Astrocyte (in vitro differentiated cells and primary cell): ENCODE measurements at regions not wholly inside any gene's neighbourhood (a gene's known extent, or its start where the extent isn't known, plus 50 kb on each side); places are given as distances from the start of the nearest gene placed in this dataset.

Experiments
- DNase-seq: peaks from one replicate; pipeline ENCODE4 v3.0.0-alpha.2; 2010; ENCODE audit warnings: low read depth
- FAIRE-seq: peaks from 2 replicates; lab custom pipeline; 2011; peaks lifted over from hg19 to GRCh38; lab: Jason Lieb, UNC
- H2AFZ ChIP-seq: 2 replicates; pipeline ENCODE4 v1.6.0; 2012; ENCODE audit warnings: low read depth, low read length, inconsistent platforms
- H3K27ac ChIP-seq: 2 replicates; pipeline ENCODE4 v1.5.1; 2011; ENCODE audit warnings: low read depth, low read length, inconsistent platforms
- H3K27me3 ChIP-seq: 2 replicates; pipeline ENCODE4 v1.6.0; 2011; ENCODE audit warnings: low read length, inconsistent platforms; ENCODE audit not compliant: insufficient read depth
- H3K36me3 ChIP-seq: 2 replicates; pipeline ENCODE4 v1.5.1; 2011; ENCODE audit warnings: low read length, inconsistent platforms; ENCODE audit not compliant: insufficient read depth
- H3K4me1 ChIP-seq: 2 replicates; pipeline ENCODE4 v1.5.1; 2011; ENCODE audit warnings: low read length, inconsistent platforms; ENCODE audit not compliant: insufficient read depth
- H3K4me2 ChIP-seq: 2 replicates; pipeline ENCODE4 v1.6.0; 2012; ENCODE audit warnings: low read length, inconsistent platforms
- H3K4me3 ChIP-seq: 2 replicates; pipeline ENCODE4 v1.5.1; 2011; ENCODE audit warnings: low read depth, mild to moderate bottlenecking, low read length, inconsistent platforms; ENCODE audit not compliant: insufficient read depth
- H3K79me2 ChIP-seq: 2 replicates; pipeline ENCODE4 v1.6.0; 2012; ENCODE audit warnings: mild to moderate bottlenecking, low read length, inconsistent platforms; ENCODE audit not compliant: insufficient read depth
- H3K9ac ChIP-seq: 2 replicates; pipeline ENCODE4 v1.6.0; 2012; ENCODE audit warnings: mild to moderate bottlenecking, low read length, inconsistent platforms
- H3K9me3 ChIP-seq: 2 replicates; pipeline ENCODE4 v1.5.1; 2012; ENCODE audit warnings: low read depth, mild to moderate bottlenecking, low read length, inconsistent platforms; ENCODE audit not compliant: insufficient read depth
- H4K20me1 ChIP-seq: 2 replicates; pipeline ENCODE4 v1.6.0; 2012; ENCODE audit warnings: low read length, inconsistent platforms; ENCODE audit not compliant: insufficient read depth
- H3K27ac Mint-ChIP-seq: one replicate; pipeline ENCODE4 v1.8.0; 2021; ENCODE audit warnings: mild to moderate bottlenecking, mixed read lengths; ENCODE audit not compliant: unreplicated experiment
- H3K27me3 Mint-ChIP-seq: one replicate; pipeline ENCODE4 v1.8.0; 2021; ENCODE audit warnings: low read depth, mixed read lengths; ENCODE audit not compliant: unreplicated experiment
- H3K36me3 Mint-ChIP-seq: one replicate; pipeline ENCODE4 v1.8.0; 2021; ENCODE audit warnings: low read depth, mixed read lengths; ENCODE audit not compliant: unreplicated experiment
- H3K4me1 Mint-ChIP-seq: one replicate; pipeline ENCODE4 v1.8.0; 2021; ENCODE audit warnings: low read depth, mixed read lengths; ENCODE audit not compliant: unreplicated experiment
- H3K4me3 Mint-ChIP-seq: one replicate; pipeline ENCODE4 v1.8.0; 2021; ENCODE audit warnings: mild to moderate bottlenecking, moderate library complexity, mixed read lengths; ENCODE audit not compliant: unreplicated experiment
- H3K9me3 Mint-ChIP-seq: one replicate; pipeline ENCODE4 v1.8.0; 2021; ENCODE audit warnings: mild to moderate bottlenecking, mixed read lengths; ENCODE audit not compliant: unreplicated experiment
- CTCF ChIP-seq: IDR thresholded peaks from 2 replicates; pipeline ENCODE4 v1.5.1; 2011; ENCODE audit warnings: low read depth, mild to moderate bottlenecking, inconsistent platforms, low read length, moderate library complexity; ENCODE audit not compliant: insufficient read depth
- EZH2 ChIP-seq: IDR thresholded peaks from 2 replicates; pipeline ENCODE4 v1.6.1; 2012; ENCODE audit warnings: mild to moderate bottlenecking, low read length, inconsistent platforms; ENCODE audit not compliant: insufficient read depth

GRCh38 chr22:49133541-49133940, 694.1 kb downstream of the BRD1 start:
- no peaks in the 10 kb centered on the region for H3K4me1 ChIP-seq
- H3K27me3 ChIP-seq: no peaks in the 10 kb centered on the region
- H3K4me1 Mint-ChIP-seq: no peaks in the 10 kb centered on the region
- H3K36me3 Mint-ChIP-seq: no peaks in the 10 kb centered on the region
- no peak overlapping the region for H3K4me3 Mint-ChIP-seq
- H3K27ac Mint-ChIP-seq: no peak overlapping the region
- H3K36me3 ChIP-seq: no peaks in the 10 kb centered on the region
- no peak for TF ChIP-seq EZH2
- no peak overlapping the region for H3K9ac ChIP-seq
- peaks cover 20% of the 10 kb centered on the region for H3K27me3 Mint-ChIP-seq
- no peak overlapping the region for H3K4me2 ChIP-seq
- H4K20me1 ChIP-seq: no peaks in the 10 kb centered on the region
- DNase-seq (no peak), FAIRE-seq (no peak)
- no peak overlapping the region for H3K4me3 ChIP-seq
- H3K27ac ChIP-seq: no peak overlapping the region
- no peaks in the 10 kb centered on the region for H3K9me3 Mint-ChIP-seq
- H3K79me2 ChIP-seq: no peaks in the 10 kb centered on the region
- no peak overlapping the region for H2AFZ ChIP-seq
- peaks cover 5% of the 10 kb centered on the region for H3K9me3 ChIP-seq

- H3K36me3 Mint-ChIP-seq: no peaks in the 10 kb centered on the region
- H3K27me3 Mint-ChIP-seq: peaks cover 12% of the 10 kb centered on the region
- Histone ChIP-seq H4K20me1 (no peaks in the 10 kb centered on the region), H3K4me3 (no peak overlapping the region), H3K79me2 (no peaks in the 10 kb centered on the region), H3K4me1 (no peaks in the 10 kb centered on the region), H3K27me3 (no peaks in the 10 kb centered on the region), H3K27ac (no peak overlapping the region), H3K4me2 (no peak overlapping the region), H3K9ac (no peak overlapping the region), H2AFZ (no peak overlapping the region), H3K9me3 (no peaks in the 10 kb centered on the region), H3K36me3 (no peaks in the 10 kb centered on the region)
- no peak for TF ChIP-seq CTCF
- no peak for TF ChIP-seq EZH2
- no peak for FAIRE-seq
- no peak for DNase-seq
- no peak overlapping the region for H3K4me3 Mint-ChIP-seq
- no peaks in the 10 kb centered on the region for H3K9me3 Mint-ChIP-seq
- no peak overlapping the region for H3K27ac Mint-ChIP-seq
- H3K4me1 Mint-ChIP-seq: no peaks in the 10 kb centered on the region
These were observed 695.7 kb downstream of the BRD1 start for GRCh38 chr22:49132009-49132408.

GRCh38 chr22:49129736-49130135, 697.9 kb downstream of the BRD1 start:
- Histone ChIP-seq H3K36me3 (no peaks in the 10 kb centered on the region), H2AFZ (no peak overlapping the region), H3K9ac (no peak overlapping the region), H3K79me2 (no peaks in the 10 kb centered on the region), H3K27me3 (no peaks in the 10 kb centered on the region), H3K27ac (no peak overlapping the region), H3K4me2 (no peak overlapping the region), H3K9me3 (no peaks in the 10 kb centered on the region), H3K4me1 (no peaks in the 10 kb centered on the region), H4K20me1 (no peaks in the 10 kb centered on the region), H3K4me3 (no peak overlapping the region)
- no peak for FAIRE-seq
- Mint-ChIP-seq H3K9me3 (no peaks in the 10 kb centered on the region), H3K27ac (no peak overlapping the region), H3K27me3 (peaks cover 9% of the 10 kb centered on the region), H3K36me3 (no peaks in the 10 kb centered on the region), H3K4me3 (no peak overlapping the region), H3K4me1 (no peaks in the 10 kb centered on the region)
- DNase-seq: no peak
- no peak for TF ChIP-seq CTCF
